WI38 (cell line): ENCODE measurements at regions not wholly inside any gene's neighbourhood (a gene's known extent, or its start where the extent isn't known, plus 50 kb on each side); places are given as distances from the start of the nearest gene placed in this dataset.

ENCODE experiments used
- H3K4me3 ChIP-seq: 2 replicates; pipeline ENCODE4 v1.5.1; 2011; ENCODE audit warnings: low read depth, mild to moderate bottlenecking, control low read depth, low read length
- CTCF ChIP-seq: IDR thresholded peaks from 2 replicates; pipeline ENCODE4 v1.5.1; 2012; ENCODE audit warnings: low read depth, mild to moderate bottlenecking, control low read depth, low read length

GRCh38 chr13:58838615-58839014 lies 1207.1 kb downstream of the PCDH17 start:
- H3K4me3 ChIP-seq = no peak overlapping the region
- TF ChIP-seq CTCF = no peak

DNA sequence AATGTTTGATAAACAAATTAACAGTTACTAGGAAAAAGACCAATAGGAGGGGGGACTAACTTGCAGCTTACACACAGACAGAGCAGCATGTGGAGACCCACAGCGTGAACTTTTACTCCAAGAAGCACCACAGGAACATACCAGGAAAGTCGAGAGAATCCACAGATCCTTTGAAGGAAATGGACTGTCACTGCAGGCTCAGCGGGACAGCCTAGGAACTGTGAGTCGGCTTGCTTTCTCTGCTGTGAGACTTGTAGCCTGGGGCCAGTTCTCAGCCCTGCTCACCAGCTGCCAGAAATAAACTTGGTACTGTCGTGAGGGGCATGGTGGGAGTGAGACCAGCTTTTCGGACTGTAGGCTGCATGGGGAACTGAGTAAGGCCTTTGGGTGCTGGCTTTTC lies 1211.5 kb downstream of the PCDH17 start:
- no peak for TF ChIP-seq CTCF
- no peak overlapping the region for H3K4me3 ChIP-seq

DNA sequence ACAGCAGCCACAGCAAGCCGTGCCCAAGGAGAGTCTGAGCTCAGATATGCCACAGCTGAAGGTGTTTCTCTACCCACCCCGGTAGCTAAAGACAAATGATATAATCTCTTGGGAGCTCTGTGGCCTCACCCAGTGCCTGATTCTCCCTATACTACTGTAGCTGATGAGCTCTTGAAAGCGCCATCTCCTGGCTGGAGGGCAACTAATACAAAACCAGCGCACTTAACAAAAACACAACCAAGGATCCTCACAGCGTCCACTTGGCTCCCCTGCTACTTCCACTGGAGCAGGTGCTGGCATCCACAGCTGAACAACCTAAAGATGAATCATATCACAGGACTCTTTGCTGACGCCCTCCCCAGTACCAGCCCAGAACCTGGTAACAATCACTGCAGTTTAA lies 1212.0 kb downstream of the PCDH17 start:
- no peak overlapping the region for H3K4me3 ChIP-seq
- TF ChIP-seq CTCF = no peak

DNA sequence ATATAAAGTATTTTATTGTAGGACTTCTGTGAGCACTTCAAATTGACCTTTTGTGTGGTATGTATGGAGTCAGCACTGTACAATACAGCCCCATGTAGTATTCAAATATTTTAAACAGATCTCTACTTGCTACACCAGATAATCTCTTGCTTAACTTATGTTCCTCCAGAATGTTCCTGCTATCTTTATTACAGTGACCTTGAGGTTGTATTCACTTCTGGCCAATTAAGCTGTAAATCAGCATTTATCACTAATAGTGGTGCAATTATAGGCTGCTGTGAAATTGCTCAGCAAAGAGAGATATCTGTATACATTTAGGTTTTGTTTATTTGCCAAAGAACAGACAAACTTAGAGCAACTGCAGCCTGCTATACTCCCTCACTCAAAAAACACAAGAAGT lies 1218.6 kb downstream of the PCDH17 start:
- H3K4me3 ChIP-seq = no peak overlapping the region
- TF ChIP-seq CTCF = no peak

GRCh38 chr13:58852076-58852475 lies 1220.5 kb downstream of the PCDH17 start:
- H3K4me3 ChIP-seq = no peak overlapping the region
- no peak for TF ChIP-seq CTCF

GRCh38 chr13:58855283-58855682 lies 1223.7 kb downstream of the PCDH17 start:
- TF ChIP-seq CTCF = no peak

GRCh38 chr13:58858870-58859371 lies 1227.4 kb downstream of the PCDH17 start:
- H3K4me3 ChIP-seq = no peak overlapping the region
- TF ChIP-seq CTCF = no peak

More at GRCh38 chr13:58855283-58855682, 1223.7 kb downstream of the PCDH17 start:
- H3K4me3 ChIP-seq = no peak overlapping the region
